Astrocyte (in vitro differentiated cells and primary cell): ENCODE measurements at regions not wholly inside any gene's neighbourhood (a gene's known extent, or its start where the extent isn't known, plus 50 kb on each side); places are given as distances from the start of the nearest gene placed in this dataset.

Source experiments
- DNase-seq: peaks from one replicate; pipeline ENCODE4 v3.0.0-alpha.2; 2010; ENCODE audit warnings: low read depth
- FAIRE-seq: peaks from 2 replicates; lab custom pipeline; 2011; peaks lifted over from hg19 to GRCh38; lab: Jason Lieb, UNC
- H2AFZ ChIP-seq: 2 replicates; pipeline ENCODE4 v1.6.0; 2012; ENCODE audit warnings: low read depth, low read length, inconsistent platforms
- H3K27ac ChIP-seq: 2 replicates; pipeline ENCODE4 v1.5.1; 2011; ENCODE audit warnings: low read depth, low read length, inconsistent platforms
- H3K27me3 ChIP-seq: 2 replicates; pipeline ENCODE4 v1.6.0; 2011; ENCODE audit warnings: low read length, inconsistent platforms; ENCODE audit not compliant: insufficient read depth
- H3K36me3 ChIP-seq: 2 replicates; pipeline ENCODE4 v1.5.1; 2011; ENCODE audit warnings: low read length, inconsistent platforms; ENCODE audit not compliant: insufficient read depth
- H3K4me1 ChIP-seq: 2 replicates; pipeline ENCODE4 v1.5.1; 2011; ENCODE audit warnings: low read length, inconsistent platforms; ENCODE audit not compliant: insufficient read depth
- H3K4me2 ChIP-seq: 2 replicates; pipeline ENCODE4 v1.6.0; 2012; ENCODE audit warnings: low read length, inconsistent platforms
- H3K4me3 ChIP-seq: 2 replicates; pipeline ENCODE4 v1.5.1; 2011; ENCODE audit warnings: low read depth, mild to moderate bottlenecking, low read length, inconsistent platforms; ENCODE audit not compliant: insufficient read depth
- H3K79me2 ChIP-seq: 2 replicates; pipeline ENCODE4 v1.6.0; 2012; ENCODE audit warnings: mild to moderate bottlenecking, low read length, inconsistent platforms; ENCODE audit not compliant: insufficient read depth
- H3K9ac ChIP-seq: 2 replicates; pipeline ENCODE4 v1.6.0; 2012; ENCODE audit warnings: mild to moderate bottlenecking, low read length, inconsistent platforms
- H3K9me3 ChIP-seq: 2 replicates; pipeline ENCODE4 v1.5.1; 2012; ENCODE audit warnings: low read depth, mild to moderate bottlenecking, low read length, inconsistent platforms; ENCODE audit not compliant: insufficient read depth
- H4K20me1 ChIP-seq: 2 replicates; pipeline ENCODE4 v1.6.0; 2012; ENCODE audit warnings: low read length, inconsistent platforms; ENCODE audit not compliant: insufficient read depth
- H3K27ac Mint-ChIP-seq: one replicate; pipeline ENCODE4 v1.8.0; 2021; ENCODE audit warnings: mild to moderate bottlenecking, mixed read lengths; ENCODE audit not compliant: unreplicated experiment
- H3K27me3 Mint-ChIP-seq: one replicate; pipeline ENCODE4 v1.8.0; 2021; ENCODE audit warnings: low read depth, mixed read lengths; ENCODE audit not compliant: unreplicated experiment
- H3K36me3 Mint-ChIP-seq: one replicate; pipeline ENCODE4 v1.8.0; 2021; ENCODE audit warnings: low read depth, mixed read lengths; ENCODE audit not compliant: unreplicated experiment
- H3K4me1 Mint-ChIP-seq: one replicate; pipeline ENCODE4 v1.8.0; 2021; ENCODE audit warnings: low read depth, mixed read lengths; ENCODE audit not compliant: unreplicated experiment
- H3K4me3 Mint-ChIP-seq: one replicate; pipeline ENCODE4 v1.8.0; 2021; ENCODE audit warnings: mild to moderate bottlenecking, moderate library complexity, mixed read lengths; ENCODE audit not compliant: unreplicated experiment
- H3K9me3 Mint-ChIP-seq: one replicate; pipeline ENCODE4 v1.8.0; 2021; ENCODE audit warnings: mild to moderate bottlenecking, mixed read lengths; ENCODE audit not compliant: unreplicated experiment
- CTCF ChIP-seq: IDR thresholded peaks from 2 replicates; pipeline ENCODE4 v1.5.1; 2011; ENCODE audit warnings: low read depth, mild to moderate bottlenecking, inconsistent platforms, low read length, moderate library complexity; ENCODE audit not compliant: insufficient read depth
- EZH2 ChIP-seq: IDR thresholded peaks from 2 replicates; pipeline ENCODE4 v1.6.1; 2012; ENCODE audit warnings: mild to moderate bottlenecking, low read length, inconsistent platforms; ENCODE audit not compliant: insufficient read depth

DNA sequence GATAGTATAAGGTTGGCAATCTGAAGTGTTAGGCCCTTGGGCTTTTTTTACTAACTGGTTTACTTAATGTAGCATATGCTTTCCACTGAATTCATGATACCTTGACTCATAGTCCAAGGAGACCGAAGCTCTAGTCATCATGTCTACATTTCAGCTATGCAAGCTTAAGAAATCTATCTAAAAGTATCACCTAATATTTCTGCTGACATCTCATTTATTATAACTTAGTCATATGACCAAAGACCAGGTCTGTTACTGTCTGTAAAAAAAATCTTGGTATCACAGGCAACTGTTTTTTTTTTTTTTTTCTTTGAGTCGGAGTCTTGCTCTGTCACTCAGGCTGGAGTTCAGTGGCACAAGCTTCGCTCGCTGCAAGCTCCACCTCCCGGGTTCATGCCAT is 814.0 kb upstream of the NDST4 start:
- no peak overlapping the region for H3K4me2 ChIP-seq
- no peaks in the 10 kb centered on the region for H3K36me3 Mint-ChIP-seq
- TF ChIP-seq CTCF (no peak), EZH2 (no peak)
- DNase-seq = no peak
- H3K27ac Mint-ChIP-seq = no peak overlapping the region
- H4K20me1 ChIP-seq = no peaks in the 10 kb centered on the region
- no peak overlapping the region for H3K9ac ChIP-seq
- H3K27ac ChIP-seq = no peak overlapping the region
- no peaks in the 10 kb centered on the region for H3K27me3 Mint-ChIP-seq
- no peaks in the 10 kb centered on the region for H3K4me1 ChIP-seq
- H3K9me3 ChIP-seq = no peaks in the 10 kb centered on the region
- H3K9me3 Mint-ChIP-seq = no peaks in the 10 kb centered on the region
- no peaks in the 10 kb centered on the region for H3K36me3 ChIP-seq
- H3K4me3 Mint-ChIP-seq = no peak overlapping the region
- H2AFZ ChIP-seq = no peak overlapping the region
- no peak overlapping the region for H3K4me3 ChIP-seq
- no peaks in the 10 kb centered on the region for H3K27me3 ChIP-seq
- H3K4me1 Mint-ChIP-seq = no peaks in the 10 kb centered on the region
- no peaks in the 10 kb centered on the region for H3K79me2 ChIP-seq
- FAIRE-seq = no peak

DNA sequence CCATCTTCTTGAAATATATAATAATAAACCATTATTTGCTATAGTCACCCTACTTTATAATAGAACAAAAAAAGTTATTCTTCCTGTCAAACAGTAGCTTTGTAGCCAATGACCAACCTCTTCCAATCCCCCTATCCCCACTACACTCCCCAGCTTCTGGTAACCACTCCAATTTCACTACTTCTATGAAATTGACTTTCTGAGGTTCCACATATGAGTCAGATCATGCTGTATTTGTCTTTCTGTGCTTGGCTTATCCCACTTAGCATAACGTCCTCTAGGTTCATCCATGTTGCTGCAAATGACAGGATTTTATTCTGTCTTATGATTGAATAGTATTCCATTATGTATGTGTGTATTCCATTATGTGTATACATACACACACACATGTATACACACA is 809.7 kb upstream of the NDST4 start:
- Histone ChIP-seq H3K4me1 (no peaks in the 10 kb centered on the region), H2AFZ (no peak overlapping the region), H3K9me3 (no peaks in the 10 kb centered on the region), H3K4me2 (no peak overlapping the region), H3K79me2 (no peaks in the 10 kb centered on the region), H3K4me3 (no peak overlapping the region), H3K36me3 (no peaks in the 10 kb centered on the region), H4K20me1 (no peaks in the 10 kb centered on the region), H3K27me3 (no peaks in the 10 kb centered on the region), H3K27ac (no peak overlapping the region), H3K9ac (no peak overlapping the region)
- TF ChIP-seq EZH2 (no peak), CTCF (no peak)
- DNase-seq = no peak
- H3K27ac Mint-ChIP-seq = no peak overlapping the region
- no peak overlapping the region for H3K4me3 Mint-ChIP-seq
- peaks cover 2% of the 10 kb centered on the region for H3K27me3 Mint-ChIP-seq
- H3K9me3 Mint-ChIP-seq = no peaks in the 10 kb centered on the region
- no peaks in the 10 kb centered on the region for H3K36me3 Mint-ChIP-seq
- FAIRE-seq = no peak
- no peaks in the 10 kb centered on the region for H3K4me1 Mint-ChIP-seq

DNA sequence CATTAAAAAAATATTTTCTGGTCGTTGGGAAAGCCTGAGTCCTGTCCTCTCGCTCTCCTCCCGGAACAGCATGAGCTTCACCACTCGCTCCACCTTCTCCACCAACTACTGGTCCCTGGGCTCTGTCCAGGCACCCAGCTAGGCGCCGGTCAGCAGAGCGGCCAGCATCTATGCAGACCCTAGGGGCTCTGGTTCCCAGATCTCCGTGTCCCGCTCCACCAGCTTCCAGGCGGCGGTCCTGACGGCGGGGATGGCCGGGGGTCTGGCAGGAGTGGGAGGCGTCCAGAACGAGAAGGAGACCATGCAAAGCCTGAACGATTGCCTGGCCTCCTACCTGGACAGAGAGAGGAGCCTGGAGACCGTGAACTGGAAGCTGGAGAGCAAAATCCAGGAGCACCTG is 807.2 kb upstream of the NDST4 start:
- Histone ChIP-seq H4K20me1 (no peaks in the 10 kb centered on the region), H3K79me2 (no peaks in the 10 kb centered on the region), H3K4me2 (no peak overlapping the region), H2AFZ (no peak overlapping the region), H3K27me3 (no peaks in the 10 kb centered on the region), H3K4me1 (no peaks in the 10 kb centered on the region), H3K9ac (no peak overlapping the region), H3K27ac (no peak overlapping the region), H3K36me3 (no peaks in the 10 kb centered on the region), H3K4me3 (no peak overlapping the region), H3K9me3 (no peaks in the 10 kb centered on the region)
- FAIRE-seq (no peak), DNase-seq (no peak)
- peaks cover 2% of the 10 kb centered on the region for H3K27me3 Mint-ChIP-seq
- H3K4me3 Mint-ChIP-seq = no peak overlapping the region
- no peaks in the 10 kb centered on the region for H3K9me3 Mint-ChIP-seq
- TF ChIP-seq CTCF = no peak
- TF ChIP-seq EZH2 = no peak
- no peaks in the 10 kb centered on the region for H3K4me1 Mint-ChIP-seq
- H3K36me3 Mint-ChIP-seq = no peaks in the 10 kb centered on the region
- H3K27ac Mint-ChIP-seq = no peak overlapping the region
